Activated naive CD4-positive, alpha-beta T cell treated with anti-CD3 and anti-CD28 coated beads, Interleukin-2, amount 50 U/mL, for 72 hours (primary cell): ENCODE measurements at regions not wholly inside any gene's neighbourhood (a gene's known extent, or its start where the extent isn't known, plus 50 kb on each side); places are given as distances from the start of the nearest gene placed in this dataset.

Source experiments
- ATAC-seq, 2 donors: fragments of 150-1000 bp; cut with Tn5 transposase; 2 replicates each; pipeline ENCODE4 v1.10.0; 2021; ENCODE audit warnings: mild to moderate bottlenecking in 2 of 2, moderate library complexity in 2 of 2
- DNase-seq, 2 donors: peaks; one replicate each; pipeline ENCODE4 v3.0.0; 2021 to 2022; ENCODE audit warnings: low spot score in 2 of 2
- H3K27ac Mint-ChIP-seq, 2 donors: one replicate each; pipeline ENCODE4 v1.8.0; 2022; ENCODE audit warnings: mild to moderate bottlenecking in 2 of 2, mixed read lengths in 2 of 2
- H3K36me3 Mint-ChIP-seq, 2 donors: one replicate each; pipeline ENCODE4 v1.8.0; 2022; ENCODE audit warnings: mixed read lengths in 2 of 2
- H3K9me3 Mint-ChIP-seq, 2 donors: one replicate each; pipeline ENCODE4 v1.8.0; 2022; ENCODE audit warnings: mixed read lengths in 2 of 2

DNA sequence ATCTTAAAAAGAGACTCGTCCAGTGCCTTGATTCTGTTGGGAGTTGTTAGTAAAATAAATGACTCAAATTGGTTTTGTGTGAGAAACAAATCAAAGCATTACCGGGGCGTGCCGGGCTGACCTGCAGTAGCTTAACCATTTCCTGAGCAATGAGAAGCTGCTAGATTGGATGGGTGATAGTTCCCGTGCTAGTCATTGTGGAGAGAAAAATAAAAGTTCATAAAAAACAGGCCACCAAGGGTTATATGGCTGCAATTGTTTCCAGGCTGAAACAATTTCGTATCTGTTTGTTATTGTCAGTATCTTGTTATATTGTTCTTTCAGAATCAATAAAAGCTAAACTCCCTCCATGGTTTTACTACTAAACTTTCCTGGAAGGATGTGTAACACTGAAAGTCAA is 314.4 kb downstream of the MTX2 start:
- no peak overlapping the region for H3K27ac Mint-ChIP-seq
- peak in 1 of 2 donors; percentile 85 for ATAC-seq
- DNase-seq = no peak
- peaks cover 0 to 8% of the 10 kb centered on the region in 2 donors for H3K9me3 Mint-ChIP-seq
- H3K36me3 Mint-ChIP-seq = peaks cover 5% of the 10 kb centered on the region in 2 donors

DNA sequence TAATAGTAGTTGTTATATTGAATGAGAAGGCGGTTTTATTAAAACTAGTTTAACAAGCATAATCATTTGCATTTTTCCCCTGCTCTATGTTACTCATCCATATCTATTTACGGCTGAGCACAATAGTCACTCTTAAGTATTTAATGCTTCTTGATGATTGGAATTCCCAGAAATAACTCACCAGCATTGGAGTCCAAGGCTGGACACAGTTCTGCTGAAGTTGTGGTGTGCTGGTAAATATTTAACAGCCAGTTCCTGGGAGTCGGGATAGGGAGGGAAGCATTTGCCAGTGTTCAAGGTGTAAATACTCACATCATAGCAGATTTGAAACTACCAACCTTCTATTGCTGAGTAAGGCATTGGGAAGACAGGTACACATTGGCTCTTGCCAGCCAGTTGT is 315.1 kb downstream of the MTX2 start:
- no peak for ATAC-seq
- no peak for DNase-seq
- Mint-ChIP-seq H3K27ac (no peak overlapping the region), H3K9me3 (peaks cover 0 to 4% of the 10 kb centered on the region in 2 donors), H3K36me3 (no peaks in the 10 kb centered on the region)

DNA sequence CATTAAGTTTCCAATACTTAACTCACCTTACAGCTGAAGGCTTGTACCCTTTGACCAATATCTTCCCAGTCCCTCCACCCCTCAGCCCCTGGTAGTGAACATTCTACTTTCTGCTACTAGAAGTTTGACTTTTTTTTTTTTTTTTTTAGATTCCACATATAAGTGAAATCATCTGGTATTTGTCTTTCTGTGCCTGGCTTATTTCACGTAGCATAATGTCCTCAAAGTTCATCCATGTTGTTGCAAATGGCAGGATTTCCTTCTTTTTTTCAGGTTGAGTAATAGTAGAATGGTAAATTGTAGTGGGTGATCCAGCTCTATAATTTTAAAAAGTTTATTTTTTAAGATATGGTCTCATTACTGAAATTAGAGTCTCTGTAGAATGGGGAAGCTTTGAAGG is 316.0 kb downstream of the MTX2 start:
- Mint-ChIP-seq H3K36me3 (no peaks in the 10 kb centered on the region), H3K9me3 (no peaks in the 10 kb centered on the region), H3K27ac (no peak overlapping the region)
- DNase-seq (no peak), ATAC-seq (no peak)

DNA sequence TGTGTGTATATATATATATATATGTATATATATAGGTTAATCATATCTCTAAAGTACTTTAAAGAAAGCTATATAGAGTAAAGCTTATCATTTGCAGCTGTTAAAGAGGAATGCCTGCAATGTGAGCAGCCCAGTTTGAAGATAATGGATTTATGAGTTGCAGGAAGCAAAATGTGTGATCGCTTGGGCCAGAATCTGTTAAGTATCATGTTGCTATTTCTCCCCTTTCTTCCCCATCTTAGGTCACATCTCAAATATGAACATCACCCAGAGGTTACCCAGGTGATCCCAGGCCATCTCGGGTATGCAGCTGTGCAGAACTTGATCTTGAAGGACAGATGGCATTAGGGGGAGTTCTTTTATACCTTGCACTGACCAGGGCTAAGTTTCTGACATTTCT is 316.5 kb downstream of the MTX2 start:
- H3K9me3 Mint-ChIP-seq = no peaks in the 10 kb centered on the region

DNA sequence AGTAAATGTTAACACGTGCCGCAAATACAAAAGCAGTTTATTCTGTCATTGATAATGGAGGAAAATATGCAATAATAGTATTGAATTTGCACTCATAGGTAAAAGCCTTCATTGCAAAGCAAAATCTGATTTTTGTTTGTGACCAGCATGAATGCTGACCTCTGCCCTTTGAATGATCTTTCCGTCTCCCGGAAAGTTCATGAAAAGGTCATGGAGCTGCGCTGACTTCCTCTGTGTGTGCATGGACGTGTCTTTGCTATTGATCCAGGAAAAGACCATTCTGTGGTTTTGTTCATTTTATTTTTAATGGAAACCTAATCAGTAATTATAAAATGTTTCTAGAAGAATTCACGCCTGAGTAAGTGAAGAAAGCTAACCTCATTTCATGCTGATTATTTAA is 320.0 kb downstream of the MTX2 start:
- Mint-ChIP-seq H3K27ac (no peak overlapping the region), H3K36me3 (no peaks in the 10 kb centered on the region), H3K9me3 (no peaks in the 10 kb centered on the region)
- no peak for ATAC-seq
- no peak for DNase-seq

More for the DNA sequence above, 316.5 kb downstream of the MTX2 start:
- Mint-ChIP-seq H3K36me3 (no peaks in the 10 kb centered on the region), H3K27ac (no peak overlapping the region)
- ATAC-seq = no peak
- no peak for DNase-seq

DNA sequence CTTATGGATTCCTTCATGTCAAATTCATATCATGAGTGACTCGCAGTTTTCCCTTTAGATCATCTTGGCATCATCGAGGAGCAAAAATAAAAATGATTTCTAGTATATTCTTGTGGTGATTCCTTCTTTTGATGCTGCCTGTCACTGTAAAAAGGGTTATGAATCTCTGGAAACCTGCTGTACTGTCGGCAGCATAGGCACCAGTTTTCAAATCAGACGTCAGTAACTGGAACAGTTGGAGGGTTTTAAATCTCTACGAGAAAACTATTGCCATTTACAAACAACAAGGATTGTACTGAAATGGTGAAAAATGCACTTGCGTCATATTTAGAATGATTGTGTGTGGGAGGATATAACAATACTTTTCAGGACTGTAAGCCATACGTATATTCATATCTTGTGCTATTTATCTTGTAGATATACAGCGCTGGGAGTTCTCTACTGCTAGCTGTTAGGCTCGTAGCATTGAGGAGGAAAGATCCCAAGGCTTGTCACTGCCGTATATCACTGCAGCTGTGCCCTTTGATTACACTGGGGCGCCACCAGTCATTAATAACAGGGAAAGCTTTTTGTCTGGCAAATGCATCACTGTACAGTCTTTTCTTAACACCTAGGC is 320.7 kb downstream of the MTX2 start:
- Mint-ChIP-seq H3K27ac (no peak overlapping the region), H3K36me3 (no peaks in the 10 kb centered on the region), H3K9me3 (no peaks in the 10 kb centered on the region)
- no peak for DNase-seq
- ATAC-seq = no peak

DNA sequence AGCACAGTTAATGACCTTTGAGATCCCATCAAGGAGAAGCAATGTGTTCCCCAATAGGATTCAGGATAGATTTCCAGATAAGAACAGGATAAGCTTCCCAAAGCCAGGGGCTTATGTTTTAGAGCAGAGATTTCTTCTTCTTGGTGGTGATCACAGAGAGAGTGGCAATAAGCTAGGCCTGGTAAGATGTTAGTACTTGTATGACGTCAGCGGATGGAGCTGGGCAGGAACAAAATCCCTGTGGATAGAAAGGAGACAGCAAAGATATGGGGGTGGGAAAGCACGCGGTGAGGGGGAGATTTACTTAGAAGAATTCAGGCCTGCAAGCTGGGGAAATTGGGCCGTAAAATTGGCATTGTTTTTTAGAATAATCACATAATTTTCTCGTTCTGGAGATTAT is 323.0 kb downstream of the MTX2 start:
- Mint-ChIP-seq H3K9me3 (no peaks in the 10 kb centered on the region), H3K27ac (no peak overlapping the region), H3K36me3 (no peaks in the 10 kb centered on the region)
- ATAC-seq (no peak), DNase-seq (no peak)

DNA sequence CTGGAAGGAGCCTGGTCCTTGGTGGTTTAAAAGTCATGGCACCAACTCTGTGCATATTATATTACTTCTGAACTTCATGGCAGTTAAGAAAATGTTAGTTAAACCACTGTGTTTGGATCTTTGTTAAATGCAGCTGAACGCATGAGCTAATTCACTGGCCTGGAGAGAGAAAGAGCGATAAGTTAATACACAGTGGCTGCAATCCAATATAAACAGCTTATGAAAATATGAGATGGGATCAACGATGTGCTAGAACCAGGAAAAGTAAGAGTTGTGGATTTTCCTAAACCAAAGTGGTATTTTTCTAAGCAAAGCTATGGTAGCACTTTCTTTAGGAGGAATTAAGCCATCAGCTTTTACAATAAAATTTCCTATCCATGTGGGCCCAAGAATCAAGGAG is 326.7 kb downstream of the MTX2 start:
- no peak for DNase-seq
- H3K9me3 Mint-ChIP-seq = no peaks in the 10 kb centered on the region
- no peak overlapping the region for H3K27ac Mint-ChIP-seq
- no peak for ATAC-seq
- no peaks in the 10 kb centered on the region for H3K36me3 Mint-ChIP-seq

DNA sequence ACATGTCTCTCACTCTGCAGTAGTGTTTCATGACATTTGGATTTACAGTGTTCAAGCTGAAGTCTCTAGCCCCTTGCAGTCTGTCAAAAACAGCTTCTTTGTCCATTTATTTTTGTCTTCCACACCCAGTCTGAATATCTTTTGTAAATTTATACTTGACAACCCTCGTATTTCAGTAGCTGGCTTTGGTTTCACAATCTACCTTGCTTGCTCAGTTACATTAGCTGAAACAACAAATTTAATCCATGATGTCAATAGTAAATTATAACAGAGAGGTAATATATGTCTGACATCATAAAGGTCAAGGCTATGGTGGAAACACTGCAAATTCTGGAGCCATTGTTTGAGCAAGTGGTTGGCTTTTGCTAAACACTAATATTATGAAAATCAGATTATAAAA is 328.7 kb downstream of the MTX2 start:
- no peak for DNase-seq
- Mint-ChIP-seq H3K36me3 (no peaks in the 10 kb centered on the region), H3K9me3 (no peaks in the 10 kb centered on the region), H3K27ac (no peak overlapping the region)
- no peak for ATAC-seq

DNA sequence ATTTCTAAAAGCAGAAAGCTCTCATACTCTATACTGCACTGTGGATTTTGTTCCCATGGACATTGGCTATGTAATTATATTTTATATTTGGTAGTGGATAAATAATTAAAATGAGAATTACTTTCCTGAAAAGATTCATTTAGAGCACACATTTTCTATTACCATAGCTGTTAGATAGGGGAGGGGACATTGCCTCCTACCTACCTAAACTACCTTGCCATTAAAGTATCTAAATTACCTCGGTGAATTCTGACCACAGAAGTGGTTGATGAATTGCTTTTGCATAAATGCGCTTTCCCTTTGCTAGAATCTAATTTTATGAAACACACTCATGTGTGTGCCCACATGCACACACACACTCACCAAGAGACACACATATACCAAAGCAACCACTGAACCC is 329.1 kb downstream of the MTX2 start:
- Mint-ChIP-seq H3K36me3 (no peaks in the 10 kb centered on the region), H3K27ac (no peak overlapping the region), H3K9me3 (no peaks in the 10 kb centered on the region)
- no peak for ATAC-seq
- DNase-seq = no peak

DNA sequence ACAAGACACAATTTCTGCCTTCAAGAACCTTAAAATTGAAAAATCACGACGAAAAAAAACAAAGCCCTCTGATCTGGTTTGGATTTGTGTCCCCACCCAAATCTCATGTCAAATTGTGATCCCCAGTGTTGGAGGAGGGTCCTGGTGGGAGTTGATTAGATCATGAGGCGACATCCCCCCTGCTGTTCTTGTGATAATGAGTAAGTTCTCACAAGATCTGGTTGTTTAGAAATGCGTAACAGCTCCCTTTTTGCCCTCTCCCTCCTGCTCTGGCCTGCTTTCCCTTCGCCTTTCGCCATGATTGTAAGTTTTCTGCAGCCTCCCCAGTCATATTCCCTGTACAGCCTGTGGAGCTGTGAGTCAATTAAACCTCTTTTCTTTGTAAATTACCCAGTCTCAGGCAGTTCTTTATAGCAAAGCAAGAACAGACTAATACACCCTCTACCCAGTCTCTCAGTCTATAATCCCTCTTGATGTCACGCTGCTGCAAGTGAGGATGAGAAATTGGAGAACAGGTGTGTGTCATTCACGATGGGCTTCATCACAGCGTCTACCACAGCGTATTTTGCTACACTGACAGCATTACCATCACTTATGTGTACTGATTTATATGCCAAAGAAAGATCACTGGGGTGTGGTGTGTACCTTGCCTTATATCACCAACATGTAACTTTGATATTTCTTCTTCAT is 330.7 kb downstream of the MTX2 start:
- Mint-ChIP-seq H3K36me3 (no peaks in the 10 kb centered on the region), H3K27ac (no peak overlapping the region), H3K9me3 (no peaks in the 10 kb centered on the region)
- DNase-seq = no peak
- ATAC-seq = no peak

DNA sequence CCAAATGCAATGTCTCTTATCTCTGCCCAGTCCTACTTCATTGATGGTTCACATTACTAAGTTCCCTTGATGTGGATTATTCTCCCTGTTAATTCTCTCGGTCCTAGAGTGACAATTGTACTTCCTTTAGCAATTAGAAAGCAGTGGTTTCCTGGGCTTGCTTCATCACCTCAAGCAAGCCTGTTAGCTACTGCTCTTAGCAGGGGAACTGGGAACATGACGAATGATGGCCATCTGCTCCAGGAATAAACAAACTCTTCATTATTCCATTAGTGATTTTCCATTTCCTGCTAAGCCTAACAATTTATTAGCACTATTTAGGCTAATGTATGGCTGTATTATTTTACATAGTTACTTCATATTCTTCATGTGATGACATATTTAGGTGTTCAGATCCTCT is 331.8 kb downstream of the MTX2 start:
- no peak for DNase-seq
- Mint-ChIP-seq H3K9me3 (no peaks in the 10 kb centered on the region), H3K36me3 (no peaks in the 10 kb centered on the region), H3K27ac (no peak overlapping the region)
- ATAC-seq = no peak

DNA sequence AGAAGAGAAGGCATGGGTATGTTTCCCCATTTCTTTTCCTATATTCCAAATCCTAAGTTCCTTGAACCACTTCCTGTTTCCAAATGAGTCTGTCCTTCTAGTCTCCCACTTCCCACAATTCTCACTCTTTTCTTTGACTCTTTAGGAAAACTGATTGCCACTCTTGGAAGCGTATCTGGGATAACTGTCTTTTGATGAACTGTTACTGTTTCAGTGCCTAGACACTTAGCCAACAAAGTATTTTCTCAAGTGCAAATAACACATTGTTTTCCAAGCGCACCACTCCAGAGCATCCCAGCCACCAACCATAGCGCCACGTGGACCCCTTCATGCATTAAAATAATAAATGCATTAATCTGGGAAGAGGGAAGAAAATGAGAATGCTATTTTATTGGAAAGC is 342.8 kb downstream of the MTX2 start:
- no peaks in the 10 kb centered on the region for H3K36me3 Mint-ChIP-seq
- H3K27ac Mint-ChIP-seq = no peak overlapping the region
- no peak for DNase-seq
- no peaks in the 10 kb centered on the region for H3K9me3 Mint-ChIP-seq
- no peak for ATAC-seq

DNA sequence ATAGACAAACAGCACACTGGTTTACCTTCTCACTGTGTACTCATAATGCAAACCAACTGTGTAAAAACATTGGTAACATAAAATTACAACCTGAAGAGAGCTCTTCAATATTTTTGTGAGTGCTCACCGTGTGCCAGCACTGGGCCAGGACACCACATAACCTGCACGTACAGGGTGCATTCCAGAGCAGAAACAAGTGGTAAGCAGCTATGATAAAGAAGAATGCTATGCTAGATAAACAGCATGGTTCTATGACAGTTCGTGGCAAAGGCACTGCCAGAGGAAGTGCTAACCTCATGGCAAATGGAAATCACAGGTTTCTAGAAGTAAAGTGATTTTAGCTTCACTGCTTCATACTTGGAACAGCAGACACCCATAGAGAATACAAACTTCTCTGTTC is 343.5 kb downstream of the MTX2 start:
- H3K27ac Mint-ChIP-seq = no peak overlapping the region
- no peak for ATAC-seq
- H3K9me3 Mint-ChIP-seq = no peaks in the 10 kb centered on the region
- no peak for DNase-seq
- no peaks in the 10 kb centered on the region for H3K36me3 Mint-ChIP-seq

DNA sequence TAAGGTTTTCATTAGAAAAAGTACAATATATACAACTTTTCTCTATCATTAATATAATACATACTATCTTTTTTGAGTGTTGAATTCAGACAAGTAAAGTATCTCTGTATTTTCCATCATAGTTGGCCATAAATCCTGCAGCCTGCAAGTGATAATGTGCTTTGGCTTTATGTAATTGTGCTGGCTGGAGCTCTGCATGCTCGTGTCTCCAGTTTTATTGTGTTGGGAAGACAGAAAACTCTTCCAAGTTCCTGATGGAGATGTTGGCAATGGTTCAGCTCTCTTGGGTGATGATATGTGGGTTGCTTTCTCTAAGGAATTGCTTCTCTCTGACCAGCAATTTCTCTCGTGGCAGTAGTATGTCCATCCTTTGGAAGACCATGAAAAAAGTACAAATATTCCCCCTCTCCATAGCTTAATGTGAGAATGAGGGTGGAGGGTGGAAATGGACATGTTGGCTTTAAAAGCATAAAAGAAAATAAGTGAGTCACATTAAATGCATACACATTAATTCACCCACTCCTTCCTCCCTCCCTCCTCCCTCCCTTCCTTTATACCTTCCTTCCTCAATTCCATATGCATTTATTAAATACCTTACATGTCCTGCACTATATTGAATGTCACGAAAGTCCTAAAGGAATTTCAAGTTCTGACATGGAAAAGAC is 344.2 kb downstream of the MTX2 start:
- Mint-ChIP-seq H3K36me3 (no peaks in the 10 kb centered on the region), H3K27ac (no peak overlapping the region), H3K9me3 (no peaks in the 10 kb centered on the region)
- DNase-seq = no peak
- ATAC-seq = no peak

DNA sequence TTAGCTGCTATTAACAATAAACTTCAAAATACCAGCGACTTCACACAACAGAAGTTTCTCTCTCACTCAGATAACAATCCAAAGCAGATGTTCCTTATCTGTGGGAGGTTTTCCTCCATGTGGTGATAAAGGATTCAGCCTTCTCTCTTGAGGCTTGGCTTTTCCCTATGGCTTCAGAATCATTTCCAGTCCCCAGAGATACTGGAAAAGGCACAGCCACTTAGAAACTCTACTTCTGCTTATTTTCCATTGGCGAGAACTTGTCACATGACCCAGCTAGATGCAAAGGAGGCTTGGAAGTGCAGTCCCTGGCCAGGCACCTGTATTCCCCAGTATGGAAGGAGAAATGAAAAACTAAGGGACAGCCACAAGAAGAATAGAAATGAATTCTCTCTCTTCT is 344.8 kb downstream of the MTX2 start:
- Mint-ChIP-seq H3K36me3 (no peaks in the 10 kb centered on the region), H3K9me3 (no peaks in the 10 kb centered on the region), H3K27ac (peak overlapping the region in 1 of 2 donors; percentile 69)
- DNase-seq (no peak), ATAC-seq (no peak)

DNA sequence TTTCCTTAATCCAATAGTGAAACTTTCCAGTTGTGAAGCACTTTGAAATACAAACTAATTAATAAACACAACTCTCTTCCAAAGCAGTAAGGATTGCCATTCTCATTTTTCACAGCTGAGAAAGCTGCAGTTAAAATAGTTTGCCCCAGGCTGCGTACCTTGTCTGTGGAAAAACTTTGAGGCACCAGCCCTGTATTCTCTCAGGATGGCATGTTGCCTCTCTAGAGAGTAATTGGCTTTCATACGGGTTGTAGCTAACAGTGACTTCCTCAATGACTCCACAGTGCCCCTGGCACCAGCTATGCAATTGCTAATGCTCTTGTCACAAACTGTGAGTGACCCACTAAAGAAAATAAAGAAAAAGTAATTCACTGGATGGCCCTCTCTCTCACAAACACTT is 345.7 kb downstream of the MTX2 start:
- H3K36me3 Mint-ChIP-seq = no peaks in the 10 kb centered on the region
- no peak overlapping the region for H3K27ac Mint-ChIP-seq
- ATAC-seq = no peak
- DNase-seq = no peak
- H3K9me3 Mint-ChIP-seq = no peaks in the 10 kb centered on the region

DNA sequence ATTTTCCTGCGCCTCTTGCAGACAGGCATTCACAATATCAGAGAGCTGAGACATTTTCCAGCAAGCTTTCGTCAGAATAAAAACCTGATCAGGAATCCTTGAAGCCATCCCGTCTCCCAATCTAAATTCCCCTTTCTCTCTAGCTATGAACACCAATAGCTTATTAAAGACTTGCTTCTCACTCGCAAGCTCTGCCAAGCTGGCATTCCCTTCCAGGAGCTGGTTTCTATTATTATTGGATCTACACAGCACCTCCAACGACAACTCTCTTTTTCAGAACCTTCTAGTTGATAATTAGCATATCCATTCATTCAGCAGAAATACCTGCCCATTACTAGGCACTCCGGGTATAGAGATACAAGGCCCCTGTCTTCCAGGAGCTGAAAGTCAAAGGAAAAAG is 350.3 kb downstream of the MTX2 start:
- no peak overlapping the region for H3K27ac Mint-ChIP-seq
- H3K36me3 Mint-ChIP-seq = no peaks in the 10 kb centered on the region
- ATAC-seq (no peak), DNase-seq (no peak)
- no peaks in the 10 kb centered on the region for H3K9me3 Mint-ChIP-seq
